Right lobe of liver (tissue), 4 donors: ENCODE measurements at regions not wholly inside any gene's neighbourhood (a gene's known extent, or its start where the extent isn't known, plus 50 kb on each side); places are given as distances from the start of the nearest gene placed in this dataset.

ENCODE experiments used
- POLR2A ChIP-seq: fragments of 450-650 bp; IDR thresholded peaks from one replicate; pipeline ENCODE4 v1.6.1; 2017; ENCODE audit warnings: antibody characterized with exemption, mild to moderate bottlenecking
- TF ChIP-seq, protein P1 (sequence below), 4 donors: fragments of 200-600 bp in 3 of 4; fragments of 450-650 bp in 1 of 4; IDR thresholded peaks; one replicate each; pipeline versions ENCODE4 v1.5.1 to v1.8.0; 2016 to 2022; ENCODE audit warnings: antibody characterized with exemption in 4 of 4, mild to moderate bottlenecking in 2 of 4
- donor health status: DM: no; HTN: no; CAD: no.
- donor health status: DM: no; HTN: no; CAD: no.
- donor health status: DM: no; HTN: yes; CAD: no.

DNA sequence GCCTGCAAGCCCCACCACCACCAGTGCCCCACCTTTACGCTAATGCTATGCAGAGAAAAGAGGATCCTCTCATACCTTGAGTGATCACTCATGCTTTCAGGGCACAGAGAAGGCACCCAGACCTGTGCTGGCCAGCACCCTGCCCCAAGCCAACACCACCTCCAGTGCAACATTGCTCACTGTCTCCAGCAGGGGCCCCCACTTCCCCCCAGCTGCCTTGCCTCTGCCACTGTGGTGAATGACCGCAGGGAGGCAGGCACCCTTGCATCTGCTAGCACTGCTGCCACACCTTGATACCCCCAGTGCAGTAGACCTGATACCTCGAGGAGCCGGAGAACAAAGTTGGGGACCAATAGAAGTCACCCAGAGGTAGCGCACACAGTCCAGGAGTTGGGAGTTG lies 139.2 kb upstream of the PLN start:
- TF ChIP-seq, protein P1, sequence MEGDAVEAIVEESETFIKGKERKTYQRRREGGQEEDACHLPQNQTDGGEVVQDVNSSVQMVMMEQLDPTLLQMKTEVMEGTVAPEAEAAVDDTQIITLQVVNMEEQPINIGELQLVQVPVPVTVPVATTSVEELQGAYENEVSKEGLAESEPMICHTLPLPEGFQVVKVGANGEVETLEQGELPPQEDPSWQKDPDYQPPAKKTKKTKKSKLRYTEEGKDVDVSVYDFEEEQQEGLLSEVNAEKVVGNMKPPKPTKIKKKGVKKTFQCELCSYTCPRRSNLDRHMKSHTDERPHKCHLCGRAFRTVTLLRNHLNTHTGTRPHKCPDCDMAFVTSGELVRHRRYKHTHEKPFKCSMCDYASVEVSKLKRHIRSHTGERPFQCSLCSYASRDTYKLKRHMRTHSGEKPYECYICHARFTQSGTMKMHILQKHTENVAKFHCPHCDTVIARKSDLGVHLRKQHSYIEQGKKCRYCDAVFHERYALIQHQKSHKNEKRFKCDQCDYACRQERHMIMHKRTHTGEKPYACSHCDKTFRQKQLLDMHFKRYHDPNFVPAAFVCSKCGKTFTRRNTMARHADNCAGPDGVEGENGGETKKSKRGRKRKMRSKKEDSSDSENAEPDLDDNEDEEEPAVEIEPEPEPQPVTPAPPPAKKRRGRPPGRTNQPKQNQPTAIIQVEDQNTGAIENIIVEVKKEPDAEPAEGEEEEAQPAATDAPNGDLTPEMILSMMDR (IDR thresholded peaks at IDR 0.05): no peak
- no peak for TF ChIP-seq POLR2A
